GM12878 (cell line): ENCODE measurements at regions not wholly inside any gene's neighbourhood (a gene's known extent, or its start where the extent isn't known, plus 50 kb on each side); places are given as distances from the start of the nearest gene placed in this dataset.

Source experiments
- ATAC-seq: fragments of 200-7000 bp; cut with Tn5 transposase; 3 replicates; pipeline ENCODE4 v1.9.1; 2020; ENCODE audit warnings: mild to moderate bottlenecking, moderate library complexity
- BruUV-seq: library from RNA; stranded (reverse); fragments of 400-500 nt; replicated peaks from 2 replicates; lab custom pipeline; 2021; lab: Mats Ljungman, UMichigan
- CTCF ChIA-PET: fragments of 300-600 bp; sonication (Branson Sonifier 250); formaldehyde crosslinking; extraction: SDS; loops from one replicate; lab custom pipeline; 2021; ENCODE audit warnings: inconsistent platforms; lab: Yijun Ruan, JAX
- POLR2A ChIA-PET: fragments of 350-600 bp; formaldehyde crosslinking; extraction: SDS; loops from one replicate; lab custom pipeline; 2021; ENCODE audit warnings: inconsistent platforms; lab: Charles Lee
- RAD21 ChIA-PET: fragments of 300-600 bp; sonication (Branson Sonifier 250); formaldehyde crosslinking; loops from one replicate; lab custom pipeline; 2023; ENCODE audit warnings: antibody characterized with exemption; ENCODE audit not compliant: unreplicated experiment; lab: Charles Lee
- SMC1A ChIA-PET: fragments of 300-600 bp; sonication (Branson Sonifier 250); formaldehyde crosslinking; loops from one replicate; lab custom pipeline; 2023; ENCODE audit not compliant: unreplicated experiment, uncharacterized antibody; lab: Charles Lee
- DNase-seq: peaks from one replicate; pipeline ENCODE4 v3.0.0-alpha.2; 2011; ENCODE audit warnings: low read depth, low spot score
- FAIRE-seq: peaks from 3 replicates; lab custom pipeline; 2011; peaks lifted over from hg19 to GRCh38; lab: Jason Lieb, UNC
- H2AFZ ChIP-seq: 2 replicates; pipeline ENCODE4 v1.6.0; 2011; ENCODE audit warnings: low read depth, low read length, control low read depth; ENCODE audit not compliant: control insufficient read depth
- H3K27ac ChIP-seq: 2 replicates; pipeline ENCODE4 v1.5.1; 2011; ENCODE audit warnings: control low read depth; ENCODE audit not compliant: control insufficient read depth, insufficient read depth
- H3K27me3 ChIP-seq, 2 experiments: replicated peaks in 1 of 2; 2 replicates each; pipeline versions ENCODE4 v1.6.0 to v1.6.1; 2011; ENCODE audit warnings: low read length in 1 of 2; ENCODE audit not compliant: control insufficient read depth in 2 of 2, insufficient read depth in 2 of 2
- H3K36me3 ChIP-seq, 2 experiments: 2 replicates each; pipeline ENCODE4 v1.5.1; 2011; ENCODE audit warnings: low read length in 1 of 2; ENCODE audit not compliant: control insufficient read depth in 2 of 2, insufficient read depth in 2 of 2
- H3K4me1 ChIP-seq: 2 replicates; pipeline ENCODE4 v1.6.1; 2011; ENCODE audit warnings: mild to moderate bottlenecking, low read length, moderate library complexity, mixed read lengths; ENCODE audit not compliant: control insufficient read depth, insufficient read depth
- H3K4me2 ChIP-seq: 2 replicates; pipeline ENCODE4 v1.6.0; 2011; ENCODE audit warnings: control low read depth; ENCODE audit not compliant: control insufficient read depth, insufficient read depth
- H3K4me3 ChIP-seq: fragments of 200-600 bp; sonication (generic); 2 replicates; pipeline ENCODE4 v1.5.1; 2016
- H3K79me2 ChIP-seq: 2 replicates; pipeline ENCODE4 v1.6.0; 2011; ENCODE audit warnings: low read length; ENCODE audit not compliant: control insufficient read depth, insufficient read depth
- H3K9ac ChIP-seq: 2 replicates; pipeline ENCODE4 v1.8.0; 2011; ENCODE audit warnings: low read length, control low read depth, mixed read lengths; ENCODE audit not compliant: control insufficient read depth, insufficient read depth
- H3K9me3 ChIP-seq: replicated peaks from 3 replicates; pipeline ENCODE4 v1.5.1; 2011; ENCODE audit warnings: mild to moderate bottlenecking, low read length; ENCODE audit not compliant: control insufficient read depth, insufficient read depth
- H4K20me1 ChIP-seq: 2 replicates; pipeline ENCODE4 v1.6.0; 2011; ENCODE audit not compliant: control insufficient read depth, insufficient read depth
- BACH1 ChIP-seq: fragments of 450-650 bp; IDR thresholded peaks from 2 replicates; pipeline ENCODE4 v1.6.1; 2017; ENCODE audit warnings: mild to moderate bottlenecking, borderline replicate concordance
- BCLAF1 ChIP-seq: fragments of 450-650 bp; IDR thresholded peaks from 2 replicates; pipeline ENCODE4 v1.6.1; 2017; ENCODE audit warnings: antibody characterized with exemption, mild to moderate bottlenecking, moderate library complexity
- CTCF ChIP-seq, 3 experiments: IDR thresholded peaks in 2 of 3; conservative IDR thresholded peaks in 1 of 3; 2 replicates each; pipeline ENCODE4 v1.5.1; 2011; ENCODE audit warnings: low read depth in 3 of 3, low read length in 3 of 3, mild to moderate bottlenecking in 3 of 3, control low read depth in 2 of 3, moderate library complexity in 2 of 3, inconsistent platforms in 1 of 3, mixed read lengths in 1 of 3; ENCODE audit not compliant: control insufficient read depth in 2 of 3, insufficient read depth in 1 of 3; ENCODE audit errors: extremely low read depth in 1 of 3
- EP300 ChIP-seq, 2 experiments: fragments of 150-350 bp in 1 of 2; IDR thresholded peaks; 2 replicates each; pipeline ENCODE4 v1.6.1; 2011 to 2012; ENCODE audit warnings: low read depth in 2 of 2, low read length in 2 of 2, borderline replicate concordance in 1 of 2, improper control_type of control experiment in 1 of 2, inconsistent platforms in 1 of 2; ENCODE audit not compliant: control insufficient read depth in 1 of 2
- IRF4 ChIP-seq: IDR thresholded peaks from 2 replicates; pipeline ENCODE4 v1.6.1; 2011; ENCODE audit warnings: low read depth, low read length
- JUND ChIP-seq: IDR thresholded peaks from 2 replicates; pipeline ENCODE4 v1.6.1; 2012; ENCODE audit warnings: low read depth, mild to moderate bottlenecking, low read length, improper control_type of control experiment, moderate library complexity
- MYC ChIP-seq: IDR thresholded peaks from 2 replicates; pipeline ENCODE4 v1.6.1; 2011; ENCODE audit warnings: mild to moderate bottlenecking, low read length, moderate library complexity, inconsistent platforms; ENCODE audit not compliant: insufficient read depth, insufficient replicate concordance, insufficient read length, severe bottlenecking
- RELB ChIP-seq: fragments of 450-650 bp; IDR thresholded peaks from 2 replicates; pipeline ENCODE4 v1.6.1; 2017; ENCODE audit warnings: low read depth, mild to moderate bottlenecking, moderate library complexity
- SUPT20H ChIP-seq: IDR thresholded peaks from 2 replicates; pipeline ENCODE4 v1.6.1; 2011; ENCODE audit warnings: low read depth, mild to moderate bottlenecking, low read length, moderate library complexity, borderline replicate concordance; ENCODE audit not compliant: control insufficient read depth
- TCF3 ChIP-seq: IDR thresholded peaks from 2 replicates; pipeline ENCODE4 v1.6.1; 2012; ENCODE audit warnings: low read depth, mild to moderate bottlenecking, low read length, borderline replicate concordance; ENCODE audit not compliant: insufficient read depth
- YBX1 ChIP-seq: fragments of 450-650 bp; IDR thresholded peaks from 2 replicates; pipeline ENCODE4 v1.6.1; 2016; ENCODE audit warnings: antibody characterized with exemption
- ZNF217 ChIP-seq: fragments of 450-650 bp; IDR thresholded peaks from 2 replicates; pipeline ENCODE4 v1.6.1; 2017; ENCODE audit warnings: antibody characterized with exemption, mild to moderate bottlenecking
- ZNF622 ChIP-seq: fragments of 450-650 bp; IDR thresholded peaks from 2 replicates; pipeline ENCODE4 v1.6.1; 2017; ENCODE audit warnings: mild to moderate bottlenecking, inconsistent platforms
- ZZZ3 ChIP-seq: IDR thresholded peaks from 2 replicates; pipeline ENCODE4 v1.6.1; 2011; ENCODE audit warnings: low read depth; ENCODE audit not compliant: control insufficient read depth, insufficient read length
- WGBS: methylation state at CpG from one replicate; pipeline ENCODE4 v1.1.6; 2016; ENCODE audit warnings: low lambda C conversion rate; ENCODE audit not compliant: insufficient replicate concordance, insufficient coverage; ENCODE audit errors: missing lambda C conversion rate; 5-methylcytosine and 5-hydroxymethylcytosine counted together
- in situ Hi-C: fragments of 300-500 bp; cut with MboI; formaldehyde crosslinking; loops from 9 replicates; pipeline ENCODE4 v1.14.3; 2018; ENCODE audit warnings: mixed read lengths
- intact Hi-C: fragments of 100-400 bp; cut with micrococcal nuclease; formaldehyde crosslinking; loops from one replicate; pipeline ENCODE4 v1.14.2; 2022; ENCODE audit not compliant: unreplicated experiment

GRCh38 chr6:93604951-93605350 lies 185.6 kb upstream of the EPHA7 start:
- H3K4me3 ChIP-seq: no peak overlapping the region
- H3K27me3 ChIP-seq: no peaks in the 10 kb centered on the region
- no peak overlapping the region for H3K27ac ChIP-seq
- ChIA-PET POLR2A (no interaction called here), RAD21 (no interaction called here), SMC1A (no interaction called here), CTCF (interaction anchor here (0.8 kb wide), 1 partner anchor 15 kb away, joined by 3 read pairs; no protein-coding TSS in a partner anchor)
- H2AFZ ChIP-seq: no peak overlapping the region
- no peaks in the 10 kb centered on the region for H4K20me1 ChIP-seq
- no peaks in the 10 kb centered on the region for H3K36me3 ChIP-seq
- in situ Hi-C loops: no loop called here
- intact Hi-C loops: no loop called here
- H3K9ac ChIP-seq: no peak overlapping the region
- ATAC-seq (no peak), FAIRE-seq (no peak), DNase-seq (no peak)
- H3K4me1 ChIP-seq: no peaks in the 10 kb centered on the region
- BruUV-seq: no TSS peak
- no peak overlapping the region for H3K4me2 ChIP-seq
- WGBS: 15% methylated on average over 7 of the region's 7 CpGs
- no peaks in the 10 kb centered on the region for H3K9me3 ChIP-seq
- no peaks in the 10 kb centered on the region for H3K79me2 ChIP-seq
- TF ChIP-seq ZZZ3 (no peak), IRF4 (no peak), BACH1 (no peak), SUPT20H (no peak), BCLAF1 (no peak), TCF3 (no peak), MYC (no peak), YBX1 (no peak), EP300 (IDR thresholded peaks at IDR 0.05; ENCODE audit: borderline replicate concordance in 1 of 2, control insufficient read depth in 1 of 2, low read depth in 2 of 2, low read length in 2 of 2) (no peak), ZNF622 (no peak), CTCF (IDR thresholded peaks at IDR 0.05 in 2 of 3, conservative IDR thresholded peaks at IDR 0.05 in 1 of 3; ENCODE audit: control insufficient read depth in 2 of 3, extremely low read depth in 1 of 3, insufficient read depth in 1 of 3, low read depth in 3 of 3, low read length in 3 of 3) (no peak), JUND (no peak), ZNF217 (no peak), RELB (no peak)
